GM21528 (cell line): ENCODE measurements at regions not wholly inside any gene's neighbourhood (a gene's known extent, or its start where the extent isn't known, plus 50 kb on each side); places are given as distances from the start of the nearest gene placed in this dataset.
"Not testable (repeated sequence)": the region's sequence is repeated elsewhere in the genome, so short reads cannot be mapped to it uniquely, and the experiment has no call there.

ENCODE experiments used
- ATAC-seq: cut with Tn5 transposase; IDR thresholded peaks from one replicate; pipeline ENCODE4 v1.9.1; 2021; ENCODE audit warnings: mild to moderate bottlenecking, moderate library complexity; ENCODE audit not compliant: unreplicated experiment, low FRiP score

GRCh38 chr5:104316676-104317075 is 754.1 kb upstream of the NUDT12 start:
- not testable (repeated sequence) for ATAC-seq

DNA sequence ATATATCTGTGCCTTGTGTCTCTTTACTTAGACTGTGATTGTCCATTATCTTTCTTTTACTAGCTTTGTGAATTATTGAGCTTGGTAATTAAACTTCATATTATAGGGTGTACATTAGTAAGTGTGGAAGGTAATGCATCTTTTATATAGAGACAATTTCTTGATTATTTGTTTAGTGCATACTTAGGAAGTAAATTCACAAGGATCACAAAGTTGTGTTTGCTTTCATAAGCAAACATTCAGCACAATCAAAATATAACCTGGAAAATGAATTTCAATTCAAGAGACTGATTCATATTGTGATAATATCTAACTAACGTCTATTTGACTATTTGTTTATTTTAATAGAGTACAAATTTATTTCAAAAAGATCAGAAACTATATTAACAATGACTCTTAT is 749.9 kb upstream of the NUDT12 start:
- ATAC-seq: no peak

- ATAC-seq: no peak
Measured at GRCh38 chr5:104305602-104306001, 743.0 kb upstream of the NUDT12 start.

- ATAC-seq: no peak
Measured at GRCh38 chr5:104299998-104300706, 737.6 kb upstream of the NUDT12 start.

DNA sequence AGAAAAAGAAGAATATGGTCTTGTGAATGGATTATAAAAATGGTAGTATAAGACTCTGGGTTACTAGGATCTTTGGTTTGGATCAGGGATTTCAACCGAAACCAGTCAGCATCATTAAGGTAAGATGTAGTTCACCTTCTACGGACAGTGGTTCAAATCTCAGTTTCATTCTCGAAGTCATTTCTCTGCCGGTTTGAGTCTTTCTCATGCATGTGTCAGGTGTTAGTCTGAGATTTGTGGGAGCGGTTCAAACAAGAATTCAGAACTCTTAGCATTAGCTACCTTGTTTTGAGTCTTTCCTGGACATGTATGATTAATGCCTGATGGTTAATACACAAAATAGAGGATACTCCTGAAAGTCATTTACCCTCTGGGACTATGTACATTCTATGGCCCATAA is 735.9 kb upstream of the NUDT12 start:
- ATAC-seq: no peak

DNA sequence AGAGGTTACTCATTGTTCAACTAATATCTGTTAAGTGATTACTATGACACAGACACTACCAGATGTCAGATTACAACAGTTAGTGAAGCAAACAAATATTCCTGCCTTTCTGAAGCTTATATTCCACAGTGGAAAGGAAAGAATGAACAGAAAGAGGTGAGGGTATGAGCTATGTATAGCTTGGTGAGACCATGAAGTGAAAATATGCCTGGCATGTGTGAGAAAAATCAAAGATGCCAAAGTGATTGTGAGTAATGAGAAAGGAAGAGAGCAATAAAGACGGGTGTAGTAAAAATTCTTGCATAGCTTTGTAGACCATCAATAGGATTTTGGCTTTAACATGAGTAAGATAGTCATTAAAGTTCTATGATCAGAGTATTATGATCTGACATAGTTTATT is 734.5 kb upstream of the NUDT12 start:
- ATAC-seq: no peak

DNA sequence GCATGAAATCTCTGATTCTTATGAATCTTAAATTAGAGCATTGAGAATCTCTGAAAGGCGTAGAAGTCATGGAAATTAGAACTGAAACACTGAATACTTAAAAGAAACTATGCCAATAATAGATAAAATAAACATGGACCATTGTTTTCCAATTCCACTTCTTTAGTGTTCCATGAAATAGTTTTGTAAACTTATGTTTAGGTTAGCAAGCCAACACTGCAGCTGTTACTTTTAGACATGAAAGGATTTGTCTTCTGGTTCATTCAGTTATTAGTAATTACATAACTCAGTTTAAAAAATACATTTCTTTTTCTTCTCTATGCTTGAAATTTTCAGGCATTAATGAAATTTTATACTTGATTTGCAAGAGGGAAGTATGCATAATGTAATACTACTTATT is 733.4 kb upstream of the NUDT12 start:
- ATAC-seq: no peak

DNA sequence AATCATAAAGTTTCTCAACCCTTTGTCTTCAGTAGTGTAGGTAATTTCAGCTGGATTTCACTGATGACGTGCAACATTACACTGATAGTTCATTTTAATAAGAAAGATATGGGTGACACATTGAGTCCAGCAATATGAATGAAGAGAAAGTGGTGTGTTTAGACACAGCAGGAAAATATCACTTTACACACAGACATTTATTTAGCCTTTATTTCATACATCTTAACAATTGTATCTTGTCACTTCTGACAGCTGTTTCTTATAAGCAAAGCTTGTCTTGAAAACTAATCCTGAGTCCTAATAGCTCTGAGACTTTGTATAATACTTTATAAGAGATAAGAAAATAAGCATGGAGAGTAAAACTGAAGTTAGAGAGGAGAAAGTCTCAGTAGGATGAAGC is 720.5 kb upstream of the NUDT12 start:
- ATAC-seq: no peak

DNA sequence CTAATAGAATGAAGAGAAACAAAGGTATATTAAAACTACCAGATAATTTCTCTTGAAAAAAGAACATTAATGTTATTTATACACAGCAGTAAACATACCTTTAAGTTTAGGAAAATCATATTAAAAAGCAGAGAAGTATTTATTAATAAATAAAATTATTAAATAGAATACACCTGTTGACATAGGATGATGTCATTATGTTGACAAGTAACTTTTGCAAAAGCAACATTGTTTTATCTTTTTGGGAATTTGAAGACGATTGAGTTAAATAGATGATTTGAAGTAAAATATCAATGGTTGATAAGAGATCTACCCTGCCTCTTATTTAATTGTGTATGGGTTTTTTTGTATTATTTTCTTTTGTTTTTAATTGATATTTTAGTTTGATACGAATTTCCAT is 711.1 kb upstream of the NUDT12 start:
- no peak for ATAC-seq

GRCh38 chr5:104267320-104268015 is 704.9 kb upstream of the NUDT12 start:
- no peak for ATAC-seq

- no peak for ATAC-seq
Measured at GRCh38 chr5:104266161-104266560, 703.6 kb upstream of the NUDT12 start.

DNA sequence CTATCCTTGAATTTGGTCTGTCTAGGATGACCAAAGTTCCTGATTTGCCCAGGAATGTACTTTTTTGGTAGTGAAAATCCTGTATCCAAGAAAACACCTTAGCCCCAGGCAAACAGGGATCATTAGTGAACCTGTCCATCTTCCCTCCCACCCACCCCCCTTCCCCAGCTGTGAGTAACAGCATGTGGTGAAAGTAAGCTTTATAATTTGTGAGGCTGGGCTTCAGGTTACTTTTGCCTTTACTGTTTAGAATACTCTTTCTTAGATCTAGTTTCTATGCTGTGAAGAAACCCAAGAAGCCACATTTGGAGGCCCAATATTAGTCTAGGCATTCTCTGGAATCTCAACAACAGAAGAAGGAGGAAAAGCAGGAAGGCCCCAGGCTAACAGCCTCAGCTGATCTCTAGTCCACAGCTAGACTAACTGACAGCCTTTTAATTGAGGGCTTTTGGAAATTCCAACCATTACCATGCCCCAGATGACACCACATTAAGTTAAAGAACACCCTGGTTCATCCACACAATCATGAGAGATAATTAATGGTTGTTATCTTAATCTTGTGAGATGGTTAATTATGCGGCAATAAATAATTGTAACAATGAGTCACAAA is 703.0 kb upstream of the NUDT12 start:
- ATAC-seq: no peak

DNA sequence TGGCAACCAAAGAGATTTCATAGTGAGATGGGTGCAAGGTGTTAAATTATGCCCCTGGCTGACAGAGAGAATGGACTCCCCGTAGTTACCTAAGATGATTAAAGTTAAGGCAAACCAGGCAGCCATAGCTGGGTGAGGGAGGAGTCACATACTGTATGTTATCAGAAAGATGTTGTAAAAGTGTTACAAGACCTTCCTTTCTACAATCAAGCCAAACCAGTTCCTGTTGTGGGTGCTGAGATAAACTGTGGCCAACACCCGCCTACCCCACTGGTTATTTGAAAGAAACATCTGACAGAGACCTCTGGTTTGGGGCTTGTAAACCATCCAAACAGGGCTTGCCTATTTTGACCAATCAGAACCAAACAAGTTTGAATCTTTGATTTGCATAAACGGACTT is 684.7 kb upstream of the NUDT12 start:
- no peak for ATAC-seq

GRCh38 chr5:104241046-104241445 is 678.5 kb upstream of the NUDT12 start:
- ATAC-seq: no peak

DNA sequence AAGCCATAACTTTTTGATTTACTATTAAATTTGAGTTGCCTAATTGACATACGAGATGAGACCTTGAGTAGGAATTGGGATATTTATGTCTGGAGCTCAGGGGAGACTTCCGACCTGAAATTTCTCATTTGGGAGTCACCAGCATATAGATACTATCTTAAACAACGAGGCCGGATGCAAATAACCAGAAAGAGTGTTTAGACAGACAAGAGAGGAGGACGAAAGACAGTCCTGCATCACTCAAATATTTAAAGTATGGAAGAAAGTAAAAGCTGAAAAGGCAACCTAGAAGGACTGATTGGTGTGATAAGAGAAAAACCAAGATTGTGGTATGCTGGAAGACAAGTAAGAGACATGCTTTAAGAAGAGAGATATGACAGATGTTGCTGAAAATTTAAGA is 675.0 kb upstream of the NUDT12 start:
- no peak for ATAC-seq

DNA sequence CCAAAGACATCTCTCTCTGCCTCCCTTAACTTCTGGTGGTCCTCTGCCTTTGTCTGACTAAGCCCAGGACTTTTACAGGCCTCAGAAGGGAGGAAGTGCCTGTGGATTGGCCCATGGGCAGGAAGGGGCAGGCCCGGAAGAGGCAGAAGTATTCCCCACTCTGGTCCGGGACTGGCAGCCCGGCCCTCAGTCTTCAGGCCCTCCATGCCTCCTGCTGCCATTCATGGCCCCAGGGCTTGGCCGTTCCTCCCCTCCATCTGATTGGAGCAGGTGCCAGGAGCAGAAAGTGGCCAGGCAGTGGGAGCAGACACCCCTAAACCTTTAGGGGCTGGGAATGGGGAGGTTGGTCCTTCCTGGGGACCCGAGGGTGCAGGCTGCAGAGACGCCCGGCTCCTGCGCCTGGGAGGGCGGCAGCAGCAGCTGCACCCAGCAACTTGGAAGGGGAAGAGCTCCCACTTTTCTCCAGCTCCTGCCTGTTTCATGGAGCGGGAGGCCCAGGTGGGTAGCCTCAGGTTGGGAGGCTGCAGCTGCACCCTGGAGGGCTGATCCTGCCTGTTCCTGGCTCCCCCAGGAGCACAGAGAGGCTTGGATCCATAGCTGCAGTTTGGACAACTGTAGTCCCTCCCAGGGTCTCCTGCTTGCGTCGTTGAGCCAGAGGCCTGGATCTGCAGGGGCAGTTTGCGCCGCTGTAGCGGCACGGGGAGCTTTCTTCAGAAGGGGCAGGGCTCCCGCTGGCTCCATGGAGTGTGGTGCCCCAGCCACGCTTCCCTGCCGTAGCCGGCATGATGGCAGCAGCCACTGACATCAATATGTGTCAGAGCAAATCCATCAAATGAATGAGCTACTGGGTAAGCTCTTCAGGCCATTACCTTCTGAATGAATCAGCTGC is 661.5 kb upstream of the NUDT12 start:
- no peak for ATAC-seq

GRCh38 chr5:104218200-104218599 is 655.6 kb upstream of the NUDT12 start:
- no peak for ATAC-seq

DNA sequence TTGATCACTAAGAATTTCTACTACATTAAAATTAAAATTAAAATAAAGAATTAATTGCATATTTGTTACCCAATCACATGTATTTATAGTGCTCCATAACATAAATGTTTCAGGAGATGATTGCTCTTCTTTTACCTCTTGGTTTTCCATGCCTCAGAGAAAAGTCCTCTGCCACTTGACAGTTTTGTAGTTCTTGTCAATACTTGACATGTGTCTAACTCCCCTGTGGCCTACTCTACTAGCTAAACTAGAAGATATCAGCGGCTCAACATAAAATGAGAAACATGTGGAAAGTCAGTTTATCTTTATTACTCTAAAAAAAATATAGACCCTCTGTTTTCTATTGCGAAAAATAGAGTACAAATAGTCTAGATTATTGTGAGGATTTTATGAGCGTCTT is 650.6 kb upstream of the NUDT12 start:
- ATAC-seq: no peak

DNA sequence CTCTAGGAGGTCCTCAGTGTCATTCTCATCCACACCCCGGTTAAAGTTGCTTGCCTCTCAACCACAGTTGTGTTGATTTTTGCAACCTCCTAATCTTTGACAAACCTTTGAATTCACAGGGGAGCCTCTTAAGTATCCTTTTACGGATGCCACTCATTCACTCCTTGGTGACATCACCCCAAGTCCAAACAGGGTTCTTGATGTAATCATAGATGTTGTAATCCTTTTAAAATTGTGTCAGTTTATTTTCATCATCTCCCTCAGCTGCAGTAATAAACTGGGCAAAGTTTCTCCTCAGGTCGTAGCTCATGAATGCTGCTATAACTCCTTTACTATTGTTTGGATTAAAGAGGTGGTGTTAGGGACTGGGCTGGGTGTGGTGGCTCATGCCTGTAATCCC is 637.2 kb upstream of the NUDT12 start:
- no peak for ATAC-seq

GRCh38 chr5:104198156-104198555 is 635.6 kb upstream of the NUDT12 start:
- no peak for ATAC-seq

DNA sequence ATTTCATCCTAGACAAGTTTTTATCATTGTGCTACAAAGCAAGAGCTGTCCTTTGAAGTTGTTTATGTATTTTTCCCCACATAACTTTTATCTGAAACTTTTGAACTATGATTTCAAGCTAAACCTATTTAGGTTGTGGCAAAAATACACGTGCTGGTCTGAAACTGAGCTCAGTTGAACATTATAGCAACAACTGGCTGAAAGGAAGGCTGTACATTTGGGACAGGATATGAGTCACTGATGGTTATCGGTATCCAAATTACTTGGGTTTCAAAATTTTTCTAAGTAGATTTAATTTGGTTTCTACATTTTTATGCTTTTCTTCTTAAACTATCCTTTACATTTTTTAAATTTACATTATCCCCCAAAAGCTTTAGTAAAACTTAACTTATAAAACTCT is 627.3 kb upstream of the NUDT12 start:
- no peak for ATAC-seq
